ENCODE measurements at regions not wholly inside any gene's neighbourhood (a gene's known extent, or its start where the extent isn't known, plus 50 kb on each side); places are given as distances from the start of the nearest gene placed in this dataset.
"Not testable (repeated sequence)": the region's sequence is repeated elsewhere in the genome, so short reads cannot be mapped to it uniquely, and the experiment has no call there.

GRCh38 chr6:44020664-44021425 is 106.4 kb downstream of the MRPL14 start:
- no peaks in the 10 kb centered on the region for H3K9me3 ChIP-seq
- WGBS, 2 donors: 82 to 89% methylated on average over 10 to 11 of the region's 12 CpGs
- TF ChIP-seq CTCF (IDR thresholded peaks at IDR 0.05): no peak
- no peak for TF ChIP-seq POLR2A (IDR thresholded peaks at IDR 0.05)
- H3K36me3 ChIP-seq: no peaks in the 10 kb centered on the region
- intact Hi-C loops (cut with DNase I): no loop called here
- H3K27me3 ChIP-seq: peaks cover 0 to 3% (median 0%) of the 10 kb centered on the region in 4 donors
- H3K4me1 ChIP-seq: peaks cover 4 to 34% (median 18%) of the 10 kb centered on the region in 3 donors
- DNase-seq: no peak
- peak overlapping the region in 1 of 4 donors; percentile 55 for H3K27ac ChIP-seq
- H3K4me3 ChIP-seq: no peak overlapping the region

- intact Hi-C loops (cut with DNase I): no loop called here
- peaks cover 0 to 3% (median 0%) of the 10 kb centered on the region in 4 donors for H3K27me3 ChIP-seq
- H3K27ac ChIP-seq: no peak overlapping the region
- no peak for TF ChIP-seq CTCF (IDR thresholded peaks at IDR 0.05)
- TF ChIP-seq POLR2A (IDR thresholded peaks at IDR 0.05): no peak
- no peaks in the 10 kb centered on the region for H3K9me3 ChIP-seq
- H3K4me3 ChIP-seq: no peak overlapping the region
- H3K4me1 ChIP-seq: peaks cover 4 to 33% (median 17%) of the 10 kb centered on the region in 3 donors
- no peaks in the 10 kb centered on the region for H3K36me3 ChIP-seq
- no peak for DNase-seq
- WGBS, 2 donors: 63 to 71% methylated on average over 2 of the region's 2 CpGs
Observed at GRCh38 chr6:44020148-44020547, 107.1 kb downstream of the MRPL14 start.

DNA sequence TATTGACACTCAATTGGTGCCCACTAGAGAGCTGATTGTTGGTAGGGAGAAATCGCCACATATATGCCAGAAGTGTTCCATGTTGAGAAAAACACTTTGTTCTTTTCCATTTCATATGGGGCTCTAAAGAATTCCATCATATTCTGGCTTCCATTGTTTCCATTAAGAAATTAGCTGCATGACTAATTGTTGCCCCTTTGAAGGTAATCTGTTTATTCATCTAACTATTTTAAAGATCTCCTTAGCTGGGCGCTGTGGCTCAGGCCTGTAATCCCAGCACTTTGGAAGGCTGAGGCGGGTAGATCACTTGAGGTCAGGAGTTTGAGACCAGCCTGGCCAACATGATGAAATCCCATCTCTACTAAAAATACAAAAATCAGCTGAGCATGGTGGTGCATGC is 109.9 kb downstream of the MRPL14 start:
- DNase-seq; intact Hi-C loops (cut with DNase I): not testable (repeated sequence)

GRCh38 chr6:44016131-44016870 is 111.0 kb downstream of the MRPL14 start:
- Histone ChIP-seq H3K9me3 (no peaks in the 10 kb centered on the region), H3K27me3 (no peaks in the 10 kb centered on the region), H3K4me3 (no peak overlapping the region), H3K4me1 (peaks cover 0 to 10% (median 3%) of the 10 kb centered on the region in 3 donors), H3K27ac (no peak overlapping the region), H3K36me3 (no peaks in the 10 kb centered on the region)
- 84 to 85% methylated on average over 5 of the region's 5 CpGs for WGBS, 2 donors
- TF ChIP-seq CTCF (IDR thresholded peaks at IDR 0.05): no peak
- no peak for TF ChIP-seq POLR2A (IDR thresholded peaks at IDR 0.05)
- intact Hi-C loops (cut with DNase I): no loop called here
- DNase-seq: no peak

More for the DNA sequence above, 109.9 kb downstream of the MRPL14 start:
- not testable (repeated sequence) for H3K4me3 ChIP-seq, H3K27ac ChIP-seq, H3K36me3 ChIP-seq, H3K27me3 ChIP-seq, H3K9me3 ChIP-seq
- WGBS, 2 donors: 91 to 94% methylated on average over 3 of the region's 3 CpGs
- H3K4me1 ChIP-seq: peaks cover 3 to 21% (median 13%) of the 10 kb centered on the region in 3 donors

DNA sequence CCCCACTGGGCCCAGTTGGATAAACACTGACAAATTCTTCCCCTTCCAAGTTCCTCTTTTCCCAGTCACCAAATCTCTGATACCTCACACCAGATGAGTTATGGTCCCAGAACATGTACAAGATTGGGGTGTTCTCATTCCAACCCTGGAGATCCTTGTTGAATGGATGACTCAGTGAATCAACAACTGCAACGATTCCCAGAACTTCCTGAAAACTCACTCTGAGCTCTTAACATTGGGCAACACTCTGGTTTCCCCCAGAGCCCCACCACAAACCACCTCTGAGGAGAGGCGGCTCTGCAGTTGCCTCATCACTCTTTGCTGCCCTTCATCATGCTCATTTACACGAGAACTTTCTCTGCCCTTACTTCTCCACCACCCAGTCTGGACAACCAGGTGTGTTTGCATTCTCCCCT is 115.2 kb downstream of the MRPL14 start:
- no peak for TF ChIP-seq POLR2A (IDR thresholded peaks at IDR 0.05)
- no peak for TF ChIP-seq CTCF (IDR thresholded peaks at IDR 0.05)
- intact Hi-C loops (cut with DNase I): no loop called here
- no peaks in the 10 kb centered on the region for H3K36me3 ChIP-seq
- H3K4me1 ChIP-seq: peaks cover 0 to 4% (median 0%) of the 10 kb centered on the region in 3 donors
- no peak for DNase-seq
- no peaks in the 10 kb centered on the region for H3K9me3 ChIP-seq
- H3K27ac ChIP-seq: no peak overlapping the region
- 24 to 33% methylated on average over 3 of the region's 3 CpGs for WGBS, 2 donors
- no peaks in the 10 kb centered on the region for H3K27me3 ChIP-seq
- no peak overlapping the region for H3K4me3 ChIP-seq

Measured in esophagus squamous epithelium (tissue), 5 donors.